Epithelial cell of proximal tubule (primary cell): ENCODE measurements at regions not wholly inside any gene's neighbourhood (a gene's known extent, or its start where the extent isn't known, plus 50 kb on each side); places are given as distances from the start of the nearest gene placed in this dataset.

Source experiments
- DNase-seq: peaks from one replicate; pipeline ENCODE4 v3.0.0-alpha.2; 2011; ENCODE audit warnings: low read depth
- H3K4me3 ChIP-seq: 2 replicates; pipeline ENCODE4 v1.5.1; 2011; ENCODE audit warnings: low read depth, mild to moderate bottlenecking, low read length
- TF ChIP-seq, protein P1 (sequence below): conservative IDR thresholded peaks from 2 replicates; pipeline ENCODE4 v1.5.1; 2012; ENCODE audit warnings: low read depth, mild to moderate bottlenecking, low read length

DNA sequence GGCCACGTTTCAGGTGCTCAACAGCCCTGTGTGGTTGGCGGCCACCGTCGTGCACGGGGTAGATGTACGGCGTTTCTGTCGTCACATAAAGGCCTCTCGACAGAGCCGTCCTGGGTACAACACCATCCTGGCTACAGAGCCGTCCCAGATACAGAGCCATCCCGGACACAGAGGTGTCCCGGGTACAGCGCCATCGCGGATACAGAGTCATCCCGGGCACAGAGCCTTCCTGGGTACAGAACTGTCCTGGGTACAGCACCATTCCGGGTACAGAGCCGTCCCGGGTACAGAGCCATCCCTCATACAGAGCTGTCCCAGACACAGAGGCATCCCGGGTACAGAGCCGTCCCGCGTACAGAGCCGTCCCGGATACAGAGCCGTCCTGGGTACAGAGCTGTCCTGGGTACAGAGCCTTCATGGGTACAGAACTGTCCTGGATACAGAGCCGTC is 222.7 kb upstream of the SOX1 start:
- no peak overlapping the region for H3K4me3 ChIP-seq
- TF ChIP-seq, protein P1, sequence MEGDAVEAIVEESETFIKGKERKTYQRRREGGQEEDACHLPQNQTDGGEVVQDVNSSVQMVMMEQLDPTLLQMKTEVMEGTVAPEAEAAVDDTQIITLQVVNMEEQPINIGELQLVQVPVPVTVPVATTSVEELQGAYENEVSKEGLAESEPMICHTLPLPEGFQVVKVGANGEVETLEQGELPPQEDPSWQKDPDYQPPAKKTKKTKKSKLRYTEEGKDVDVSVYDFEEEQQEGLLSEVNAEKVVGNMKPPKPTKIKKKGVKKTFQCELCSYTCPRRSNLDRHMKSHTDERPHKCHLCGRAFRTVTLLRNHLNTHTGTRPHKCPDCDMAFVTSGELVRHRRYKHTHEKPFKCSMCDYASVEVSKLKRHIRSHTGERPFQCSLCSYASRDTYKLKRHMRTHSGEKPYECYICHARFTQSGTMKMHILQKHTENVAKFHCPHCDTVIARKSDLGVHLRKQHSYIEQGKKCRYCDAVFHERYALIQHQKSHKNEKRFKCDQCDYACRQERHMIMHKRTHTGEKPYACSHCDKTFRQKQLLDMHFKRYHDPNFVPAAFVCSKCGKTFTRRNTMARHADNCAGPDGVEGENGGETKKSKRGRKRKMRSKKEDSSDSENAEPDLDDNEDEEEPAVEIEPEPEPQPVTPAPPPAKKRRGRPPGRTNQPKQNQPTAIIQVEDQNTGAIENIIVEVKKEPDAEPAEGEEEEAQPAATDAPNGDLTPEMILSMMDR = no peak
- no peak for DNase-seq

DNA sequence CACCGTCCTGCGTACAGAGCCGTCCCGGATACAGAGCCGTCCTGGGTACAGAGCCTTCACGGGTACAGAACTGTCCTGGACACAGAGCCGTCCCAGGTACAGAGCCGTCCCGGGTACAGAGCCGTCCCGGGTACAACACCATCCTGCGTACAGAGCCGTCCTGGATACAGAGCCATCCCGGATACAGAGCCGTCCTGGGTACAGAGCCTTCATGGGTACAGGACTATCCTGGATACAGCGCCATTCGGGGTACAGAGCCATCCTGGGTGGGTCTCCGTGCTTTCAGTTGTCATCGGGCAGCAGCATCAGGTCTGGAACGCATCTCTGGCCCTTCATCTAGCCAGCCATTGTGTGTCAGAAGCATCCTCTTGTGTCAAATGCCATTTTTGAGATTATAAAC is 222.3 kb upstream of the SOX1 start:
- DNase-seq = no peak
- TF ChIP-seq, protein P1 = no peak
- no peak overlapping the region for H3K4me3 ChIP-seq

DNA sequence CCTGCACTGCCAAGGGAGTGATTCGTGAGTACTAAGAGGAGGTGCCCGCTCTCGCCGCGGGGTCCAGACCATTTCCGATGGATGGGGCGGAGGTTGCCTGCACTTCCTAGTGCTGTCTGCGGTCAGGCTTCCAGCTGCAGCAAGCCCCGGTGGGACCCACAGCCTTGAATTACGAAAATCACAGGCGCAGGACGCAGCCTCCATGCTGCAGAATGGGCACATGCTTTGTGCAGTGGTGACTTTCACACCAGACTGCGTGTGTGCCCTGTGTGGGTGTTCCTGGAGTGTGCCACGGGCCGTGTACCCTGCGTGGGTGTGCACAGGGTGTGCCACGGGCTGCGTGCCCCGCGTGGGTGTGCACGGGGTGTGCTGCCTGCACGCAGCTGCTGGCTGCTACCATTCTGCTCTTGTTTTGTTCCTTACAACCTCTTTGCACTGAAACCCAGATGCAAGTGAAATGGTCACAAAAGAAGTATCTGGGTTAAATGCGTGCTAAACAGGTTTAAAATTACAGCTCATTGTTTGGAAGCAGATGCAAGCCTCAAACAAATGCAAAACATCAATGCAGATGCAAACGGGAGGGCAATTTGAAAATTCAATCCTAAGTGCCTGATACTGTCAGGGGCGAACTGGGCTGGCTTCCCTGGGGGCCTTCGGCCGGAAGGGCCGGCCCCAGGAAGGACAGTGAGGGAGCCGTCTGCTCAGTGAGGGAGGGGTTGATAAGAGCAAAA is 221.2 kb upstream of the SOX1 start:
- DNase-seq = no peak
- no peak overlapping the region for H3K4me3 ChIP-seq
- TF ChIP-seq, protein P1 = no peak

DNA sequence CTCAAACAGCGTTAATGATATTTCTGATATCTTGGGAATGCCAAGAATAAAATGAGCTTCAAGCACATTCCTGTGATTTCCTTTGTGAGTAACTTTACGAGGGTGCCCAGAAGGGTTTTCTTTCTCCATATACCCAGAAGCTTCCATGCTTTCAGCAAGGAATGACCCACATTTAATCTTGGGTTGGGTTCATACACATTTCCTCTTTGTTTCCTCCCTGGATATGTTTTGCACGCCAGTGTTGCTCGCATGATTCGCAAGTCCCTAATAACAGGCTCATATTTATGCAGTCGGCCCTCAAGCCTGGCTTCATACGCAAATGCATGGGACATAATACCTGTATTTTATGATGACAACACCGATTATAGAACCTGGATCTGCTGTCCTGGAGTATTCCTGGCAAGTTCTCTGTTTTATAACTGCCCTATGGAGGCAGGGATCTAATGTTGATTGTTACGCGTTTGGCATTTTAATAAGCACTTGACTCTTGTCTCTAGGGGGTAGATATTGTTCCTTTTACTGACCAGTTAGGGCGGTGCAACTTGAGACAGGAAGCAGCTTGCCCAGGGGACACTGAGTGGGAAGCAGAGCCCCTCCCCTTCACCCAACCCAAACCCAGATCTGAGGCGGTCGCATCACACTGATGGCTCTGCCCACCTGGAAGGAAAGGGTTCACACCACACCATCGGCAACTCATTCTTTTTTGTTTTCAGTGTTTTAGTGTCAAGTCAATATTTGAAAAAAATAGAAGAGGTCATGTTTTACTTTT is 220.4 kb upstream of the SOX1 start:
- DNase-seq = no peak
- TF ChIP-seq, protein P1 = no peak
- H3K4me3 ChIP-seq = no peak overlapping the region

DNA sequence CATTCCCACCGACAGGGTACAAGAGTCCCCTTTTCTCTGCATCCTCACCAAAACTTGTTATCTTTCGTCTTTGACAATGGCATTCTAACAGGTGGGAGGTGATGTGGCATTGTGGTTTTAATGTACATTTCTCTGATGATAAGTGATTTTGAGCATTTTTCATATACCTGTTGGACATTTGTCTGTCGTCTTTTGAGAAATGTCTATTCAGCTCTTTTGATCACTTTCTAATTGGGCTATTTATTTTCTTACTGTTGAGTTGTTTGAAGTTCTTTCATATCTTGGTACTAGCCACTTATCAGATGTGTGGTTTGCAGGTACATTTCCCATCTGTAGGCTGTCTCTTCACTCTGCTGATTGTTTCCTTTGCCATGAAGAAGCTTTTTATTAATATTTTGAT is 219.0 kb upstream of the SOX1 start:
- no peak for DNase-seq
- no peak overlapping the region for H3K4me3 ChIP-seq
- TF ChIP-seq, protein P1 = no peak

DNA sequence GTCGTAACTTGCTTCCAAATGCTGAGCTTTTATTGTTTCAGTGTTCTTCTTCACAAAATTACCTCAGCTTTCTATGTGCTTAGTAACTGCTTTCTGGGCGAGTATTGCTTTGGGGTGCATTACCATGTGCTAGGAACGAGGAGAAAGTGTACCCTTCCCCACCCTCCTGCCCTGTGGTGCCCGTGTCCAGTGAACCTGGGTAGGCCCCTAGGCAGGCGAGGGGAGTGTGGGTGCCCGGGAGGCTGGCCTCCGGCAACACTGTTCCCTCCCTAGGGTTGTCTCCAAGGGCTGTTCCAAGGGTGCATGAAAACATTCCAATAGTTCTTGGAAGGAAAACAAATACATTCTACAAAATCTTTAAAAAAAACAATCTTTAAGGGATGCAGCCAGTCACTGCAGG is 216.5 kb upstream of the SOX1 start:
- TF ChIP-seq, protein P1 = no peak
- DNase-seq = no peak
- H3K4me3 ChIP-seq = no peak overlapping the region
